ENCODE measurements at regions not wholly inside any gene's neighbourhood (a gene's known extent, or its start where the extent isn't known, plus 50 kb on each side); places are given as distances from the start of the nearest gene placed in this dataset.

- no peak for TF ChIP-seq CTCF (IDR thresholded peaks at IDR 0.05; ENCODE audit: low read depth, low read length, missing input control)
- no peak for TF ChIP-seq JUND (IDR thresholded peaks at IDR 0.05)
- TF ChIP-seq REST (IDR thresholded peaks at IDR 0.05): no peak
- no peak for TF ChIP-seq MAX (IDR thresholded peaks at IDR 0.05)
- no peak for TF ChIP-seq TAF1 (conservative IDR thresholded peaks at IDR 0.05)
- TF ChIP-seq SP1 (IDR thresholded peaks at IDR 0.05): no peak
- TF ChIP-seq HNF4A (conservative IDR thresholded peaks at IDR 0.05): no peak
- TF ChIP-seq GABPA (IDR thresholded peaks at IDR 0.05 in 1 of 2, conservative IDR thresholded peaks at IDR 0.05 in 1 of 2): no peak
- no peak for TF ChIP-seq YY1 (IDR thresholded peaks at IDR 0.05)
- TF ChIP-seq HNF4G (IDR thresholded peaks at IDR 0.05): no peak
- TF ChIP-seq RXRA (IDR thresholded peaks at IDR 0.05): no peak
- TF ChIP-seq EGR1 (IDR thresholded peaks at IDR 0.05; ENCODE audit: low read depth in 2 of 2): no peak
- no peak for TF ChIP-seq NR2F2 (IDR thresholded peaks at IDR 0.05)
Measured at GRCh38 chr2:211216221-211216620, 659.8 kb downstream of the CPS1 start.

Measured in liver (tissue), 3 donors.